ENCODE measurements at regions not wholly inside any gene's neighbourhood (a gene's known extent, or its start where the extent isn't known, plus 50 kb on each side); places are given as distances from the start of the nearest gene placed in this dataset.

DNA sequence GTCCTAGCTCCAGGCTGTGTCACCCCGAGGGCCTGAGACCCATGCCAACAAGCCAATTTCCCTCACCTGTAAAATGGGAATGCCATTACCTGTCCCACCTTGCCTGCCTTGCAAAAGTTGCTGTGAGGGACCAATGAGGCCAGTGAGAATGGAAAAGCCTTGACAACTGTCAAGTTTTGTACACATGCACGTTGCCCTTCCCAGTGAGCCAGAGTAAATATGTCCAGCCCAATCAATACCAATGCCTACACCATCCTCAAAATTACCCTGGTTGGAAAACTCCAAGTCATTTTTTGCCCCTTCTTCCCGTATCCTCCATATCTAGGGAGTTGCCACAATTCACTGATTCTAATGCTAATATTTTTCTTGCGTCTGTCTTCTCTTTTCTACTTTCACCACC lies 73.5 kb upstream of the RASGRF1 start:
- H3K4me3 ChIP-seq: no peak overlapping the region
- no peak overlapping the region for H2AFZ ChIP-seq
- H3K27me3 ChIP-seq: no peaks in the 10 kb centered on the region
- DNase-seq (ENCODE audit: low spot score): no peak
- no peaks in the 10 kb centered on the region for H4K20me1 ChIP-seq (ENCODE audit: insufficient read depth, poor library complexity, severe bottlenecking)
- H3K9me2 ChIP-seq (replicated peaks; ENCODE audit: insufficient read depth): no peaks in the 10 kb centered on the region
- 92% methylated on average over 4 of the region's 4 CpGs for WGBS (ENCODE audit: low lambda C conversion rate, missing lambda C conversion rate)
- no peaks in the 10 kb centered on the region for H3K9me3 ChIP-seq (ENCODE audit: low read depth)
- no peaks in the 10 kb centered on the region for H3K4me1 ChIP-seq (ENCODE audit: insufficient read depth)
- H3K4me2 ChIP-seq: no peak overlapping the region
- no peak overlapping the region for H3K27ac ChIP-seq
- TF ChIP-seq EZH2 (IDR thresholded peaks at IDR 0.05; ENCODE audit: borderline replicate concordance): no peak
- TF ChIP-seq, protein P1, sequence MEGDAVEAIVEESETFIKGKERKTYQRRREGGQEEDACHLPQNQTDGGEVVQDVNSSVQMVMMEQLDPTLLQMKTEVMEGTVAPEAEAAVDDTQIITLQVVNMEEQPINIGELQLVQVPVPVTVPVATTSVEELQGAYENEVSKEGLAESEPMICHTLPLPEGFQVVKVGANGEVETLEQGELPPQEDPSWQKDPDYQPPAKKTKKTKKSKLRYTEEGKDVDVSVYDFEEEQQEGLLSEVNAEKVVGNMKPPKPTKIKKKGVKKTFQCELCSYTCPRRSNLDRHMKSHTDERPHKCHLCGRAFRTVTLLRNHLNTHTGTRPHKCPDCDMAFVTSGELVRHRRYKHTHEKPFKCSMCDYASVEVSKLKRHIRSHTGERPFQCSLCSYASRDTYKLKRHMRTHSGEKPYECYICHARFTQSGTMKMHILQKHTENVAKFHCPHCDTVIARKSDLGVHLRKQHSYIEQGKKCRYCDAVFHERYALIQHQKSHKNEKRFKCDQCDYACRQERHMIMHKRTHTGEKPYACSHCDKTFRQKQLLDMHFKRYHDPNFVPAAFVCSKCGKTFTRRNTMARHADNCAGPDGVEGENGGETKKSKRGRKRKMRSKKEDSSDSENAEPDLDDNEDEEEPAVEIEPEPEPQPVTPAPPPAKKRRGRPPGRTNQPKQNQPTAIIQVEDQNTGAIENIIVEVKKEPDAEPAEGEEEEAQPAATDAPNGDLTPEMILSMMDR (IDR thresholded peaks at IDR 0.05; ENCODE audit: poor library complexity): no peak
- TF ChIP-seq EZH2phosphoT487 (IDR thresholded peaks at IDR 0.05; ENCODE audit: low read depth, severe bottlenecking, unreplicated experiment): no peak
- no peaks in the 10 kb centered on the region for H3K36me3 ChIP-seq (replicated peaks; ENCODE audit: insufficient read depth, low read depth)
- no peaks in the 10 kb centered on the region for H3K79me2 ChIP-seq

DNA sequence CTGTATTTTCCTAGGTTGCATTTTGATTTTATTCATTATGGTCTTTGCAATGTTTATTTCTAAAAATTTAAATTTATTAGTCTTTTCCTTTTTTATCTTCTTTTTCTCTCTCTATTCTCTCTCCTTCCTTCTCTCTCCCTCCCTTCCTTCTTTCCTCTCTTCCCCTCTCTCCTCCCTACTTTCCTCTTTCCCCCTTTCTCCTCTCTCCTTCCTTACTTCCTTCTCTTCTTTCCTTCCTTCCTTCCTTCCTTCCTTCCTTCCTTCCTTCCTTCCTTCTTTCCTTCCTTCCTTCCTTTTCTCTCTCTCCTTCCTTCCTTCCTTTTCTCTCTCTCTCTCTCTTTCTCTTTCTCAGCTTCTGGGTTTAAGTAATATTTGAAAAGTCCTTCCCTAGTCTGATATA lies 72.8 kb upstream of the RASGRF1 start:
- Histone ChIP-seq H3K79me2 (no peaks in the 10 kb centered on the region), H2AFZ (no peak overlapping the region), H3K4me2 (no peak overlapping the region), H3K4me3 (no peak overlapping the region), H3K27ac (no peak overlapping the region), H3K27me3 (no peaks in the 10 kb centered on the region), H3K4me1 (ENCODE audit: insufficient read depth) (no peaks in the 10 kb centered on the region), H4K20me1 (ENCODE audit: insufficient read depth, poor library complexity, severe bottlenecking) (no peaks in the 10 kb centered on the region), H3K9me3 (ENCODE audit: low read depth) (no peaks in the 10 kb centered on the region), H3K36me3 (replicated peaks; ENCODE audit: insufficient read depth, low read depth) (no peaks in the 10 kb centered on the region), H3K9me2 (replicated peaks; ENCODE audit: insufficient read depth) (no peaks in the 10 kb centered on the region)
- no peak for TF ChIP-seq EZH2phosphoT487 (IDR thresholded peaks at IDR 0.05; ENCODE audit: low read depth, severe bottlenecking, unreplicated experiment)
- TF ChIP-seq, protein P1 (IDR thresholded peaks at IDR 0.05; ENCODE audit: poor library complexity): no peak
- no peak for TF ChIP-seq EZH2 (IDR thresholded peaks at IDR 0.05; ENCODE audit: borderline replicate concordance)
- DNase-seq (ENCODE audit: low spot score): no peak

DNA sequence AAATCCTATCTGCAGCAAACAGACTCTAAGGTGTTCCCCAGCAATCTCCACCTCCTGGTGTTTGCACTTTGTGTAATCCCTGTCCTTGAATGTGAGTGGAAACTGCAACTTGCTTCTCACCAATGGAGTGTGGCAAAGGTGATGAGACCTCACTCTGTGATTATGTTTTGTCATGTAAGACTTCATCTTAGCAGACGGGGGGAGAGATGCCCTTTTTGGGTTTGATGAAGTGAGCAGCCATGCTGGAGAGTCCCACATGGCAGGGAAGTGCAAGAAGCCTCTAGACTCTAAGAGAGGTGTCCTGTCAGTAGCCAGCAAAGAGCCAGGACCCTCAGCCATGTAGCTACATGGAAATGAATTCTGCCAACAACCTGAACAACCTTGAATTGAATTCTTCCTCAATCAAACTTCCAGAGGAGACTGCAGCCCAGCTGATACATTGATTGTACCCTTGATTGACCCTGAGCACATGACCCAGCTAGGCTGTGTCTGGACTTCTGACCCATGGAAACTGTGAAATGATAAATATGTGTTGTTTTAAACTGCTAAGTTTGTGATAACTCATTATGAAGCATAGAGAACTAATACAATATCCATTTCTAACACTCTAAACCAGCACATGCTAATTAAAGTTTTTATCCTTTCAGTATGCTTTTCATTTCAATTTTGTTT lies 71.4 kb upstream of the RASGRF1 start:
- 83% methylated on average over 1 of the region's 1 CpG for WGBS (ENCODE audit: low lambda C conversion rate, missing lambda C conversion rate)
- no peaks in the 10 kb centered on the region for H3K9me2 ChIP-seq (replicated peaks; ENCODE audit: insufficient read depth)
- H3K9me3 ChIP-seq (ENCODE audit: low read depth): no peaks in the 10 kb centered on the region
- DNase-seq (ENCODE audit: low spot score): no peak
- no peak overlapping the region for H3K27ac ChIP-seq
- H4K20me1 ChIP-seq (ENCODE audit: insufficient read depth, poor library complexity, severe bottlenecking): no peaks in the 10 kb centered on the region
- no peaks in the 10 kb centered on the region for H3K4me1 ChIP-seq (ENCODE audit: insufficient read depth)
- H3K27me3 ChIP-seq: no peaks in the 10 kb centered on the region
- no peak overlapping the region for H2AFZ ChIP-seq
- no peak overlapping the region for H3K4me3 ChIP-seq
- TF ChIP-seq EZH2phosphoT487 (IDR thresholded peaks at IDR 0.05; ENCODE audit: low read depth, severe bottlenecking, unreplicated experiment) (no peak), EZH2 (IDR thresholded peaks at IDR 0.05; ENCODE audit: borderline replicate concordance) (no peak)
- TF ChIP-seq, protein P1 (IDR thresholded peaks at IDR 0.05; ENCODE audit: poor library complexity): no peak
- H3K36me3 ChIP-seq (replicated peaks; ENCODE audit: insufficient read depth, low read depth): no peaks in the 10 kb centered on the region
- H3K4me2 ChIP-seq: no peak overlapping the region
- no peaks in the 10 kb centered on the region for H3K79me2 ChIP-seq

All from hepatocyte (in vitro differentiated cells).